HepG2 (cell line): ENCODE measurements at regions not wholly inside any gene's neighbourhood (a gene's known extent, or its start where the extent isn't known, plus 50 kb on each side); places are given as distances from the start of the nearest gene placed in this dataset.

Experiments used
- ATAC-seq: fragments of 200-7000 bp; cut with Tn5 transposase; 3 replicates; pipeline ENCODE4 v1.9.1; 2020; ENCODE audit warnings: mild to moderate bottlenecking, moderate library complexity
- BruUV-seq: library from RNA; stranded (reverse); fragments of 400-500 nt; replicated peaks from 2 replicates; lab custom pipeline; 2021; lab: Mats Ljungman, UMichigan
- CTCF ChIA-PET: fragments of 300-600 bp; formaldehyde crosslinking; extraction: SDS; loops from one replicate; lab custom pipeline; 2021; ENCODE audit warnings: low total read pairs, inconsistent platforms, low intra/inter-chr PET ratio; lab: Yijun Ruan, JAX
- POLR2A ChIA-PET: fragments of 350-600 bp; sonication (Branson Sonifier 250); formaldehyde crosslinking; loops from one replicate; lab custom pipeline; 2020; ENCODE audit warnings: antibody characterized with exemption, inconsistent platforms; lab: Yijun Ruan, JAX
- DNase-seq: peaks from one replicate; pipeline ENCODE4 v3.0.0-alpha.2; 2015; ENCODE audit warnings: low spot score
- FAIRE-seq: peaks from 3 replicates; lab custom pipeline; 2011; peaks lifted over from hg19 to GRCh38; lab: Jason Lieb, UNC
- H2AFZ ChIP-seq: one replicate; pipeline ENCODE4 v1.6.1; 2011; ENCODE audit warnings: low read length, inconsistent platforms
- H3K27ac ChIP-seq: fragments of 300-600 bp; 3 replicates; pipeline ENCODE4 v1.8.0; 2011; ENCODE audit warnings: mixed run types, mild to moderate bottlenecking, mixed read lengths, low read length, inconsistent platforms; ENCODE audit not compliant: insufficient read depth; ENCODE audit errors: extremely low read length
- H3K27me3 ChIP-seq, 2 experiments: fragments of 200-600 bp in 1 of 2; 2 replicates in 1 of 2; 3 replicates in 1 of 2; pipeline versions ENCODE4 v1.6.0 to v1.8.0; 2011; ENCODE audit warnings: low read length in 2 of 2, mild to moderate bottlenecking in 2 of 2, moderate library complexity in 2 of 2, inconsistent platforms in 1 of 2; ENCODE audit not compliant: insufficient read depth in 2 of 2, control insufficient read depth in 1 of 2
- H3K36me3 ChIP-seq, 2 experiments: fragments of 200-600 bp in 1 of 2; replicated peaks in 1 of 2; 2 replicates in 1 of 2; 3 replicates in 1 of 2; pipeline versions ENCODE4 v1.5.1 to v1.8.0; 2011; ENCODE audit warnings: low read length in 2 of 2, inconsistent platforms in 1 of 2; ENCODE audit not compliant: insufficient read depth in 2 of 2, control insufficient read depth in 1 of 2
- H3K4me1 ChIP-seq: 2 replicates; pipeline ENCODE4 v1.5.1; 2012; ENCODE audit warnings: low read length, inconsistent platforms; ENCODE audit not compliant: insufficient read depth
- H3K4me2 ChIP-seq: 2 replicates; pipeline ENCODE4 v1.6.0; 2011; ENCODE audit warnings: low read depth, low read length, inconsistent platforms
- H3K4me3 ChIP-seq, 3 experiments: fragments of 200-600 bp in 1 of 3; sonication (generic), shearing (Covaris generic) in 1 of 3; replicated peaks in 1 of 3; 2 replicates each; pipeline ENCODE4 v1.5.1; 2011 to 2016; ENCODE audit warnings: low read length in 3 of 3, inconsistent platforms in 2 of 3, low read depth in 2 of 3, mild to moderate bottlenecking in 2 of 3, control low read depth in 1 of 3, mixed read lengths in 1 of 3; ENCODE audit not compliant: insufficient read depth in 1 of 3
- H3K79me2 ChIP-seq: one replicate; pipeline ENCODE4 v1.6.1; 2011; ENCODE audit warnings: low read length, inconsistent platforms; ENCODE audit not compliant: insufficient read depth
- H3K9ac ChIP-seq: 2 replicates; pipeline ENCODE4 v1.6.0; 2011; ENCODE audit warnings: mild to moderate bottlenecking, low read depth, low read length, inconsistent platforms; ENCODE audit not compliant: insufficient read depth
- H3K9me3 ChIP-seq: 2 replicates; pipeline ENCODE4 v1.5.1; 2012; ENCODE audit warnings: mild to moderate bottlenecking, low read length
- H4K20me1 ChIP-seq: 2 replicates; pipeline ENCODE4 v1.6.0; 2011; ENCODE audit warnings: inconsistent platforms, mild to moderate bottlenecking, low read length, moderate library complexity; ENCODE audit not compliant: insufficient read depth
- CBX5 ChIP-seq: sonication (generic); formaldehyde crosslinking; IDR thresholded peaks from 2 replicates; pipeline ENCODE4 v1.4.0; 2020; ENCODE audit warnings: missing genetic modification reagents, borderline replicate concordance
- CEBPB ChIP-seq: IDR thresholded peaks from 2 replicates; pipeline ENCODE4 v1.6.1; 2011; ENCODE audit warnings: low read depth, low read length, improper control_type of control experiment, borderline replicate concordance
- ELF3 ChIP-seq: IDR thresholded peaks from 2 replicates; pipeline ENCODE4 v1.6.1; 2016; ENCODE audit warnings: missing genetic modification reagents, missing compliant biosample characterization
- HNF4A ChIP-seq: sonication (generic); formaldehyde crosslinking; IDR thresholded peaks from 2 replicates; pipeline ENCODE4 v1.4.0; 2020; ENCODE audit warnings: missing genetic modification reagents
- KDM5A ChIP-seq: fragments of 200-600 bp; sonication (generic); IDR thresholded peaks from 2 replicates; pipeline ENCODE4 v1.7.0; 2018; ENCODE audit warnings: antibody characterized with exemption, mild to moderate bottlenecking, low read length, borderline replicate concordance
- MIER3 ChIP-seq: IDR thresholded peaks from 2 replicates; pipeline ENCODE4 v1.6.1; 2016; ENCODE audit warnings: missing compliant biosample characterization, borderline replicate concordance
- SP5 ChIP-seq: IDR thresholded peaks from 2 replicates; pipeline ENCODE4 v1.6.1; 2016; ENCODE audit warnings: low read depth, borderline replicate concordance
- YEATS2 ChIP-seq: sonication (generic); formaldehyde crosslinking; IDR thresholded peaks from 2 replicates; pipeline ENCODE4 v1.4.0; 2020; ENCODE audit warnings: missing genetic modification reagents, borderline replicate concordance
- ZFP36L2 ChIP-seq: sonication (generic); formaldehyde crosslinking; IDR thresholded peaks from 2 replicates; pipeline ENCODE4 v1.4.0; 2020; ENCODE audit warnings: missing genetic modification reagents
- ZFP90 ChIP-seq: sonication (generic); formaldehyde crosslinking; IDR thresholded peaks from 2 replicates; pipeline ENCODE4 v1.8.0; 2022; ENCODE audit warnings: missing genetic modification reagents, mild to moderate bottlenecking, inconsistent platforms, borderline replicate concordance
- ZNF333 ChIP-seq: sonication (generic); formaldehyde crosslinking; IDR thresholded peaks from 2 replicates; pipeline ENCODE4 v1.4.0; 2020; ENCODE audit warnings: mild to moderate bottlenecking, missing genetic modification reagents, borderline replicate concordance
- ZNF768 ChIP-seq: sonication (generic); formaldehyde crosslinking; IDR thresholded peaks from 2 replicates; pipeline ENCODE4 v1.4.0; 2020; ENCODE audit warnings: missing genetic modification reagents
- ZNF775 ChIP-seq: sonication (generic); formaldehyde crosslinking; IDR thresholded peaks from 2 replicates; pipeline ENCODE4 v1.4.0; 2020; ENCODE audit warnings: missing genetic modification reagents, mild to moderate bottlenecking, moderate library complexity, borderline replicate concordance
- ZNF788 ChIP-seq: sonication (generic); formaldehyde crosslinking; IDR thresholded peaks from 2 replicates; pipeline ENCODE4 v1.5.0; 2020; ENCODE audit warnings: mild to moderate bottlenecking, missing genetic modification reagents, borderline replicate concordance
- ZNF841 ChIP-seq: sonication (generic); formaldehyde crosslinking; IDR thresholded peaks from 2 replicates; pipeline ENCODE4 v1.8.1; 2023; ENCODE audit warnings: missing genetic modification reagents, borderline replicate concordance
- ZNF879 ChIP-seq: sonication (generic); formaldehyde crosslinking; IDR thresholded peaks from 2 replicates; pipeline ENCODE4 v1.8.1; 2023; ENCODE audit warnings: missing genetic modification reagents
- WGBS: methylation state at CpG from one replicate; pipeline ENCODE4 v1.1.6; 2017; ENCODE audit warnings: low lambda C conversion rate; 5-methylcytosine and 5-hydroxymethylcytosine counted together
- in situ Hi-C: cut with HindIII; loops from 2 replicates; pipeline ENCODE4 v1.10.0; 2017; ENCODE audit warnings: low pct_unique_long_range_greater_than_20kb; ENCODE audit not compliant: extremely low pct_ligation_motif_present
- intact Hi-C: fragments of 100-400 bp; cut with micrococcal nuclease; formaldehyde crosslinking; loops from one replicate; pipeline ENCODE4 v1.10.0; 2022; ENCODE audit not compliant: unreplicated experiment
- TF ChIP-seq, protein P1 (sequence below): sonication (generic); formaldehyde crosslinking; IDR thresholded peaks from 2 replicates; pipeline ENCODE4 v1.5.1; 2020; ENCODE audit warnings: missing genetic modification reagents, mild to moderate bottlenecking, borderline replicate concordance

DNA sequence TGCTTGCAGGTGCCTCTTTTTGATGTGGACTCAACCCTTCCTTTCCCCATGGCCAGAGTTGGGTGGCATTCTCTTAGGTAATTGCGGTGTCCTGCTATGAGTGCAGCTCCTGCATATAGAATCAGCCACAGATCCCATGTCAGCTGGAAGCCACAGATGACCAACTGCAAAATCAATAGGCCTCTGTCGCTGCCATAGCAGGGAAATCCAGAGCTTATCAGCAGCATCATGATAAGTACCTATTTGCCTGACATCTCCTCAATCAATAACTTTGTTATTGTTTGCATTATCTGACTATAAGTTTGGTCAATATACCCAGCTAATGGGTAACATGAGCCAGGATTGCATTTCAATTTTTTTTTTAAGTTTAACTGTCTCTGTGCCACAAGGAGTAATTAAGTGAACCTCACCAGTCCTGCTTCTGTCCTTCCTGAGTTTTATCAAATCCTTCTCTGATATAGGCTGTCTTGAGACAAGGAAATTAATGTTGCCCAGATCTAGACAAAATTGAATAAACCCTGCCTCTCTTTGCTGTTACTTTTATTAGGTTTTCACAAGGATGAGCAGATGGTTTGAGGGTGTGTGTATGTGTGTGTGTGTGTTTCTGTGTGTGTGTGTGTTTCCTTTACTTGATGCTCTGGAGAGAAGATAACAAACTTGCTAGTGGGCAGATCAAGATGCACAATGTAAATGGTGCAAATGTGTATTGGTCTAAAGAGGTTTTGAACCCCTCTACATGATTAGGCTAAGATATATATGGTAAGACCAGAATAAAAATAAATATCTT lies 59.6 kb upstream of the CREB1 start:
- H3K9me3 ChIP-seq = no peaks in the 10 kb centered on the region
- DNase-seq (no peak), ATAC-seq (no peak)
- H3K79me2 ChIP-seq = no peaks in the 10 kb centered on the region
- intact Hi-C loops = loop anchor here (10.0 kb wide), 1 partner anchor 305 kb away; the partner anchor contains the start of gene KLF7
- H3K4me1 ChIP-seq = peaks cover 11% of the 10 kb centered on the region
- no TSS peak for BruUV-seq
- TF ChIP-seq, protein P1, sequence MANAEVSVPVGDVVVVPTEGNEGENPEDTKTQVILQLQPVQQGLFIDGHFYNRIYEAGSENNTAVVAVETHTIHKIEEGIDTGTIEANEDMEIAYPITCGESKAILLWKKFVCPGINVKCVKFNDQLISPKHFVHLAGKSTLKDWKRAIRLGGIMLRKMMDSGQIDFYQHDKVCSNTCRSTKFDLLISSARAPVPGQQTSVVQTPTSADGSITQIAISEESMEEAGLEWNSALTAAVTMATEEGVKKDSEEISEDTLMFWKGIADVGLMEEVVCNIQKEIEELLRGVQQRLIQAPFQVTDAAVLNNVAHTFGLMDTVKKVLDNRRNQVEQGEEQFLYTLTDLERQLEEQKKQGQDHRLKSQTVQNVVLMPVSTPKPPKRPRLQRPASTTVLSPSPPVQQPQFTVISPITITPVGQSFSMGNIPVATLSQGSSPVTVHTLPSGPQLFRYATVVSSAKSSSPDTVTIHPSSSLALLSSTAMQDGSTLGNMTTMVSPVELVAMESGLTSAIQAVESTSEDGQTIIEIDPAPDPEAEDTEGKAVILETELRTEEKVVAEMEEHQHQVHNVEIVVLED = no peak
- TF ChIP-seq YEATS2 (CRISPR knock-in tag) = no peak
- TF ChIP-seq ZNF775 = no peak
- TF ChIP-seq CBX5 (CRISPR knock-in tag) = no peak
- TF ChIP-seq ZNF788 = no peak
- no peak for TF ChIP-seq ZNF768
- no peak for TF ChIP-seq ZNF333 (CRISPR knock-in tag)
- TF ChIP-seq ZFP90 (CRISPR knock-in tag) = no peak
- no peak for TF ChIP-seq CEBPB
- TF ChIP-seq ZNF879 (CRISPR knock-in tag) = no peak
- no peak for TF ChIP-seq ZFP36L2
- TF ChIP-seq HNF4A (CRISPR knock-in tag) = no peak
- TF ChIP-seq KDM5A = no peak
- no peak for TF ChIP-seq MIER3 (CRISPR knock-in tag)
- no peak for TF ChIP-seq ZNF841
- TF ChIP-seq SP5 (CRISPR knock-in tag) = no peak
- no peak for TF ChIP-seq ELF3 (CRISPR knock-in tag)
- TF ChIP-seq, all 625 proteins: peak for 0
- Histone ChIP-seq H3K9ac (no peak overlapping the region), H4K20me1 (no peaks in the 10 kb centered on the region), H3K36me3 (no peaks in the 10 kb centered on the region), H3K4me2 (no peak overlapping the region), H2AFZ (no peak overlapping the region), H3K27me3 (no peaks in the 10 kb centered on the region), H3K4me3 (no peak overlapping the region), H3K27ac (no peak overlapping the region)
- in situ Hi-C loops = loop anchor here (5.0 kb wide), 3 partner anchors 488 to 778 kb away; no protein-coding TSS in a partner anchor
- no peak for FAIRE-seq
- WGBS = 27% methylated on average over 2 of the region's 2 CpGs
- ChIA-PET POLR2A (no interaction called here), CTCF (no interaction called here)
